Daoy (cell line): ENCODE measurements at regions not wholly inside any gene's neighbourhood (a gene's known extent, or its start where the extent isn't known, plus 50 kb on each side); places are given as distances from the start of the nearest gene placed in this dataset.

Source experiments
- DNase-seq: peaks from one replicate; pipeline ENCODE4 v3.0.0-alpha.2; 2015; ENCODE audit warnings: low read depth

- peak; percentile 52 for DNase-seq
Measured at GRCh38 chr16:85359147-85359822, 247.0 kb upstream of the CIBAR2 start.

- no peak for DNase-seq
Measured at GRCh38 chr16:85360323-85361277, 248.3 kb upstream of the CIBAR2 start.

- no peak for DNase-seq
Measured at GRCh38 chr16:85361441-85362118, 249.3 kb upstream of the CIBAR2 start.

- DNase-seq = no peak
Measured at GRCh38 chr16:85362443-85362842, 250.2 kb upstream of the CIBAR2 start.

GRCh38 chr16:85363427-85363826, 249.7 kb upstream of the GSE1 start:
- DNase-seq = no peak

- DNase-seq = no peak
Measured at GRCh38 chr16:85363881-85364280, 249.2 kb upstream of the GSE1 start.

GRCh38 chr16:85364323-85365040, 248.6 kb upstream of the GSE1 start:
- DNase-seq = no peak

GRCh38 chr16:85365120-85365519, 248.0 kb upstream of the GSE1 start:
- no peak for DNase-seq

GRCh38 chr16:85366031-85366763, 246.9 kb upstream of the GSE1 start:
- no peak for DNase-seq

- no peak for DNase-seq
Measured at GRCh38 chr16:85367485-85367884, 245.6 kb upstream of the GSE1 start.

- DNase-seq = no peak
Measured at GRCh38 chr16:85369060-85369459, 244.1 kb upstream of the GSE1 start.

GRCh38 chr16:85369741-85370528, 243.2 kb upstream of the GSE1 start:
- DNase-seq = peak; percentile 47

- DNase-seq = no peak
Measured at GRCh38 chr16:85370543-85370880, 242.6 kb upstream of the GSE1 start.

GRCh38 chr16:85370881-85371651, 242.1 kb upstream of the GSE1 start:
- DNase-seq = peak; percentile 41

- no peak for DNase-seq
Measured at GRCh38 chr16:85371948-85372347, 241.2 kb upstream of the GSE1 start.

GRCh38 chr16:85372627-85373372, 240.3 kb upstream of the GSE1 start:
- peak; percentile 84 for DNase-seq

GRCh38 chr16:85373741-85374570, 239.2 kb upstream of the GSE1 start:
- no peak for DNase-seq

- no peak for DNase-seq
Measured at GRCh38 chr16:85374571-85374872, 238.6 kb upstream of the GSE1 start.
